ENCODE measurements at regions not wholly inside any gene's neighbourhood (a gene's known extent, or its start where the extent isn't known, plus 50 kb on each side); places are given as distances from the start of the nearest gene placed in this dataset.
A peak's percentile ranks its signal among the peaks of the same experiment; 100 is the strongest.
"Not testable (repeated sequence)": the region's sequence is repeated elsewhere in the genome, so short reads cannot be mapped to it uniquely, and the experiment has no call there.

DNA sequence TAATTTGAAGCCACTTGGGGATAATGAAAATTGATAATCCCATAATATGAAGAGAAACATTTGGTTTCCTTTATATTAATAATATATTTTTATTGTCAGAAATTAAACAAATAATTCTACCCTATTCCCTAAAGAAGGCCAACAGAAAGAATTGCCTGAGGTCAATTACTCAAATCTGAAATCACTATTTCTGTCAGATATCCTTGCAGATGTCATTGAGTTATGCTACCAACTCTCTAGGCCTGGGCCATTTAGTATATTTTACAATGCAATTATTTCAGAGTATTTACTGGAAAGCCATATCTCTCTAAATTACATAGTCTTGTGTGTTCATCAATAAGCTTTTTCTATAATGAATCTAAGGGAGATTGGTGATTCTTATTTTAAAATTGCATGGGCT lies 498.1 kb downstream of the KIF20B start:
- ATAC-seq: no peak
- intact Hi-C loops (cut with DNase I): no loop called here
- no peak for DNase-seq (ENCODE audit: missing footprints)

DNA sequence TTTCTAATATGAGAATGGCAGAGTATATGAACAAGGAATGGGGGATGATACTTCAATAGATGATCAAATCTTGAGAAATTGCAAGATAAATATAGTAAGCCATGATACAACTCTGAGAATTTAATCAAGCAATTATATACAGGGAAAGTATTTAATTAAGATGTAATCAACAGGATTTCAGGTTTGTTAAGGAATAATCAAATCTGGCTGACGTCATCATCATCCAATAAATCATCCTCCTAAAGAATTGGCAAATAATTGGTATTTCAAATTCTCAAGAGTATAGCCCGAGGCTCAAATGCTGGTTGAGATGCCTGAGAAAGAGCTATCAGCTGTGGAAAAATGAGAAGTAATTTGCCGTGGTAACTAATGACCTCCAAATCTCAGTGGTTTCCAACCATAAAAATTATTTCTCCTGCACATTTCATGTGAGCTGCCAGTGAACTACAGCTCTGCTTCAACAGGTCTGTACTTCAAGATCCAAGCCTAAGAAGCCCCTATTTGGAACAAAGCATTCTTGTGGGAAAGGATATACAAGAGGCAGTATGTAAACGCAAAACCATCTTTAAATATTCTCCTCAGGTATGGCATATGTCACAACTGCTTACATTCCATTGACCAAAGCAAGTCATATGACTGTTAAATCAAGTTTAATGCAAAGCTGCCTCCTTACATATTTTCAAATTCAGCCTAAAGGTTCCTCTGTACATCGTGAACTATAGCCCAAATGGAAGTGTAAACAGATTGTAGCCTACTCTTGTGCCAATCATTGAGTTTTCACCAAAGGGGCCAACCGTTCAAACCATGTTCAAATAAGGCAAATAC lies 503.0 kb downstream of the KIF20B start:
- intact Hi-C loops (cut with DNase I): no loop called here
- no peak for ATAC-seq
- DNase-seq (ENCODE audit: missing footprints): no peak

DNA sequence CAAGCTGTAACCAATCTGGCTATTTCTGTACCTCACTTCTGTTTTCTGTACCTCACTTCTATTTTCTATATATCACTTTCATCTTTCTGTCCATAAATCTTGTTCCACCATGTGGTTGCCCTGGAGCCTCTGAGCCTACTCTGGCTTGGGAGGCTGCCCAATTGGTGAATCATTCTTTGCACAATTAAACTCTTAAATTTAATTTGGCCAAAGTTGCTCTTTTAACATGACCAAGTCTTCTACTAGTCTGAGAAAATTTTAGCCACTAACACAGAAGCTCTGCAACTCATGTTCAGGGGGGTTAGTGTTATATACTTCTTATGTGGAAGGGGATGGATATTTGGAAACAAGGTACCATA lies 503.5 kb downstream of the KIF20B start:
- intact Hi-C loops (cut with DNase I): no loop called here
- ATAC-seq (no peak), DNase-seq (ENCODE audit: missing footprints) (no peak)

DNA sequence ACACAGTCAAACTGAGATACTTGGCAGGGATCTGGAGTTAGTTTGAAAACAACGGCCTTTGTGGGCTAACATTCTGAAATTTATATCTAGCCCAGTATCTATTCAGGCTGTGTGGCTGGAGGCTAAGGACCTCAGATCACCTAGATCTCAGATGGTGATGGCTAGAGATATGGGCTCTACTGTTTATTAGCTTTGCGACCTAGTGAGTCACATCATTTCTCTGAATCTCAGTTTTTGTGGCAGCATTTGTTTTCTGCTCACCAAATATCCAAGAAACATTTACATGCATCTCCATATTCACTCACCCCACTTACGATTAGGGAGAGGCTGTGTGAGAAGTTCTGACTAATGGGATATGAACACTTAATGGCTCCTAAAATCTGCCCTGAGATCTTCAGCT lies 503.9 kb downstream of the KIF20B start:
- DNase-seq (ENCODE audit: missing footprints): no peak
- ATAC-seq: no peak
- intact Hi-C loops (cut with DNase I): no loop called here

DNA sequence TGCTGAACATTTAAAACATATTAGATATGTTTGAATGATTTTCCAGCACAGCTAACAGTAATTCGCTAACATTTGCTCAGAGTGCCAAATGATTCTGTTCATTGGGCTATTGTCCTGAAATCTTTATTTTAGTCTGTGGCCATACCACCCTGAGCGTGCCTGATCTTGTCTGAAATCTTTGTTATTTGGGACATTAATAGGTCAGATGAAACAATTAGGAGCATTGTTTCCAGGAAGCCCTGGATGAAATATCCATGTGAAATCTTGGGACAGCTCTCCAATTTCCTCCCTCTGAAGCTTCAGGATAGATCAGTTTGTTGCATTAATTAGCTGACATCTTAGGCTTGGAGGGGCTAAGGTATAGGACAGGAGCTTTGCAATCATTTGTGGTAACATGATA lies 512.0 kb downstream of the KIF20B start:
- ATAC-seq (no peak), DNase-seq (ENCODE audit: missing footprints) (no peak)
- intact Hi-C loops (cut with DNase I): no loop called here

DNA sequence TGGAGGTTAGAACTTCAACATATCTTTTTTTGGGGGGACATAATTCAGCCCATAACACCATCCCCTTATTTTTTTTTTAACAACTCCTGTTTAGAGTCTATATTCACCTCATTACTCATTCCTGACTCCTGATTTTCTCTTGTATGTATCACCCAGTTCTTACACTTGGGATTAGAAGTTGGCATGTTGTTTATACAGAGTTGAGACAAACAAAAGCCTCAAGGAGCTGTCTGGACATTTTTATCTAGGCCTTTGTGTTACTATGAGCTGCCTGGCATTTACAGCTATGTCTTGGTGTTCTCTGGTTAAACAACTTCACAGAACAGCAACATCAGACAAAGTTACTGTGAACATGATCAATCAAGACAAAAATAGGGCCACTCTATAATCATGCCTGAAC lies 517.5 kb downstream of the KIF20B start:
- no peak for DNase-seq (ENCODE audit: missing footprints)
- ATAC-seq: no peak
- intact Hi-C loops (cut with DNase I): no loop called here

DNA sequence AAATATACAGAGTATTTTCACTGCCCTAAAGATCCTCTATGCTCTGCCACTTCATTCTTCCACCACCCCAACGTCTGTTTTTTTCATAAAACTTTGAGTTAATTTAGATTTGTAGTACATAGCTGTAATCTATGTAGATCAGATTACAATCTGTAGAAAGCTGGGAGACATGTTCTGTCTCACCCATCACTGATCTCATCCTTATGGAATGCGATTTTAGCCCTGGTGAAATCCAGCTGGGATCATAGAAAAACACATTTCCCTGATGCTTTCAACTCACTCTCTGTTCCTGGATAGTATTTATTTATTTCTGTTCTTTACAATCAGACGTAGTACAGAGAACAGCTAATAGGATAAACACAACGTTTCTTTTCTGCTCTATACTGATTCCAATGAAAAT lies 521.0 kb downstream of the KIF20B start:
- no peak for ATAC-seq
- intact Hi-C loops (cut with DNase I): no loop called here
- no peak for DNase-seq (ENCODE audit: missing footprints)

DNA sequence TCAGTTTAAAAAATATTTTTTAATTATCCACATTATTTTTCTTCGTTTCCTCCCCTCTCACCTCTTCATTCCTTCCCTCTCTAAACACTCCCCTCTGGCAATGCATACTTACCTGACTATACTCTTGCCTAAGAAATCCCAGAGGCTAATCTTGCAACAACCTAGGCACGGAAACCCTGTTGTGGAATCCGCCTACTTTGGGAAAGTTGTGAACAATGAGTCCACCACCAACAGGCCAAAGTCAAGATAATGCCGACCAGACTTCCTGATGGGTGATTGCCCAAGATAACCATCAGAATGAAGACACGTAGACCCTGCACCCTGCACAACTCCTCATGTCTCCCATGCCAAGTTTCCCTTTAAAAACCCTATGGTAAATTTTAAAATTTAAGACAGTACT lies 521.5 kb downstream of the KIF20B start:
- DNase-seq (ENCODE audit: missing footprints): no peak
- intact Hi-C loops (cut with DNase I): no loop called here
- ATAC-seq: no peak

DNA sequence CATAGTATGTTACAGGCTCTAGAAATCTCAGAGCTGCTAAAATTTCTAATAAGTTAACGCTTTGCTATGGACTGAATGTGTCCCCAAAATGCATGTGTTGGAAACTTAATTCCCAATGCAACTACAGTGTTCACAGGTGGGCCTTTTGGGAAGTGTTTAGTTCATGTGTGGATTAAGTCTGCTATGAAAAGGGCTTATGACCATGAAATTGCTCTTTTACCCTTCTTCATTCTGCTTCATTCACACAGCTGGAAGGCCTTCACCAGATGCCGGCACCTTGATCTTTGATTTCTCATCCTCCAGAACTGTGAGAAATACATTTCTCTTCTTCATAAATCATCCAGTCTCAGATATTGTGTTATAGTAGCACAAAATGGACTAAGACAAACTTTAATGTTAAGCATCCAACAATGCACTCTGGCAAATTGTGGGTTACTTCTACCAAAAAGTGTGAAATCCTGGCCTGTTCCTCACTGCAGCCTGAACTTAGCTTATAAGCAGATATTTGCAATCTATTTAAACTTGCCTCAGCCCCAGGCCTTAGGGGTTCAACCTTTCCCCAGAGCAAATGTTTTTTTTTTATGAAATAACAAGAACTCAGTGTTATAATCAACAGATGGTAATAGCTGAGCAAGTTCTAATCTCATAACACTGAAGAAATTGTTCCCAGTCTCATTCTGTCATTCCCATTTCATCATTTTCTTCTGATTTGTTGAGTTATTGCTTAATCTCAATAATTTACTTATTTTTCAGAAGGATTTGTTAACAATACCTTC lies 523.6 kb downstream of the KIF20B start:
- ATAC-seq (peak; percentile 94), DNase-seq (ENCODE audit: missing footprints) (no peak)
- intact Hi-C loops (cut with DNase I): no loop called here

DNA sequence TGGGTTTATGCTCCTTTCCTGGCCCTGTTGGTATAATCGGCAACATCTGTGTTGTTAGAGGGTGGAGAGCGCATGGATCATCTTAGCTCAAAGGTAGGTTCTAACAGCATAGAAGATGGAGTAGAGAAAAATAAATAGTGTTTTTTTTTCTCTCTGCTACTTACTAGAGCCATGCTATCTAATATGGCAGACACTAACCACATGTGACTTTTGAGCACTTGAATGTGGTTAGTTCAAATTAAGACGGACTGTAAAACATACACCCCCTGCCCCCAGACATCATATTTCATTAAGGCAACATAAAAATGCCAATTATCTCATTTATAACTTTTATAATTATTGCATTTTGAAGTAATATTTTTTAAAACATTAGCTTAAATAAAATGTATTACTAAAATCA lies 525.1 kb downstream of the KIF20B start:
- no peak for DNase-seq (ENCODE audit: missing footprints)
- intact Hi-C loops (cut with DNase I): no loop called here
- ATAC-seq: no peak

DNA sequence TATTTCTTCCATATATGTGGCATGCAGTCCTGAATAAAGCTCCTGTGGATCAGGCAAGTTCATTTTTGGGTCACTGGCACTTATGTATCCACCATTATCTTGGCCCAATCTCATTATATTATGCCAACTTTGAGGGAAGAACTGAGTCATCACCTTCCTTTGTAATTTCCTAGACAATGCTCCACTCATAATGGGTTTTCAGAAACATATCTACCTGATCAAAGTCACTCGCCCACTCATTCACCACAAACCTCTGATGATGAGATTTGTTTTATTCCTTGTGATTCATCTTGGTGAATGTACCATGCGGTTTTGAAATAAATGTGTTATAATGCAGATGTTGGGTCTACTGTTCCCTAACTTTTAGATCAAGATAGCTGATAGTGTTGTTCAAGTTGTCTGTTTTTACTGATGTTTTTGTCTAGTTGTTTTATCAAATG lies 525.8 kb downstream of the KIF20B start:
- intact Hi-C loops (cut with DNase I): no loop called here
- ATAC-seq: no peak
- DNase-seq (ENCODE audit: missing footprints): no peak

DNA sequence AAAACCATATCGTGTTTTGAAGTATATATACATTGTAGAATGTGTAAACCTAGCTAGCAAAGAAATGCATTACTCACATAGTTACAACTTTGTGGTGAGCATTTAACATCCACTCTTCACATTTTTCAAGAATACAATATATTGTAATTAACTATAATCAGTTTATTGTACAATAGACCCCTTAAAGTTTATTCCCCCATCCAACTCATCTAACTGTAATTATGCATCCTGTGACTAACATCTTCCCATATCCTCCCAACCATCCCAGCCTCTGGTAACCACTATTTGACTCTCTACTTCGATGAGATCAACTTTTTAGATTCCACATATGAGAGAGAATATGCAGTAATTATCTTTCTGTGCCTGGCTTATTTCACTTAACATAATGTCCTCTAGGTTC lies 526.4 kb downstream of the KIF20B start:
- DNase-seq (ENCODE audit: missing footprints): no peak
- intact Hi-C loops (cut with DNase I): no loop called here
- ATAC-seq: no peak

DNA sequence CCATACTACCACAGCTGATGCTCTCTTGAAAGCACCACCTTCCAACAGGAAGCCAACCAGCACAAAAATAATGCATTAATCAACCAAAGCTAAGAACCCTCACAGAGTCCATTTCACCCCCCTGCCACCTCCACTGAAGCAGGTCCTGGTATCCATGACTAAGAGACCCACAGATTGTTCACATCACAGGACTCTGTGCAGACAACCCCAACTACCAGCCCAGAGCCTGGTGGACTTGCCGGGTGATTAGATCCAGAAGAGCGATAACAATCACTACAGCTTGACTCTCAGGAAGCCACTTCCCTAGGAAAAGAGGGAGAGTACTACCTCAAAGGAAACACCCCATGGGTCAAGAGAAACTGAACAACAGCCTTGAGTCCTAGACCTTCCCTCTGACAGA lies 528.1 kb downstream of the KIF20B start:
- DNase-seq (ENCODE audit: missing footprints) (no peak), ATAC-seq (no peak)
- intact Hi-C loops (cut with DNase I): no loop called here

DNA sequence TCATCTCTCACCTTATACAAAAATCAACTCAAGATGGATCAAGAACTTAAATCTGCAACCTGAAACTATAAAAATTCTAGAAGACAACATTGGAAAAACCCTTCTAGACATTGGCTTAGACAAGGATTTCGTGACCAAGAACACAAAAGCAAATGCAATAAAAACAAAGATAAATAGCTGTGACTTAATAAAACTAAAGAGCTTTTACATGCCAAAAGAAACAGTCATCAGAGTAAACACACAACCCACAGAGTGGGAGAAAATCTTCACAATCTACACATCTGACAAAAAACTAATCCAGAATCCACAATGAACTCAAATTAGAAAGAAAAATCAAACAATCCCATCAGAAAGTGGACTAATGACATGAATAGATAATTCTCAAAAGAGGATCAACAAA lies 532.4 kb downstream of the KIF20B start:
- DNase-seq (ENCODE audit: missing footprints); intact Hi-C loops (cut with DNase I); ATAC-seq: not testable (repeated sequence)

DNA sequence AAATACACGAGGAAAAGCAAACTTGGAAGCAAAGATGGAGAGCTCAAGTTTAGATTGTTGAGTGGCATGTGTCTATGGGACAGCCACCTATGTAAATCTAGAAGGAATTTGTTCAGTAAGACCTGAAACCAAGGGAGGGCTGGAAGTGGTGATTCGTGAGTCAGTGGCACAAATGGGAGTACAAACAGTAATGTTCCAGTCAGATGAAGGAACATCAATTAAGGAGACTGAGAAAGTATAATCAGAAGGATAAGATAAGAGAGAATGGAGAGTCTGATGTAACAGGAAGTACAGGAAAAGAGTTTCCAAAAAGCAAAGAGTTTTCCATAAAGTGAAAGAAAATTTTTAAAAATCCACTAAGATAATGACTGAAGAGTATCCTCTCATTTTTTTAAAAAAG lies 544.2 kb downstream of the KIF20B start:
- DNase-seq (ENCODE audit: missing footprints) (no peak), ATAC-seq (peak; percentile 57)
- intact Hi-C loops (cut with DNase I): no loop called here

DNA sequence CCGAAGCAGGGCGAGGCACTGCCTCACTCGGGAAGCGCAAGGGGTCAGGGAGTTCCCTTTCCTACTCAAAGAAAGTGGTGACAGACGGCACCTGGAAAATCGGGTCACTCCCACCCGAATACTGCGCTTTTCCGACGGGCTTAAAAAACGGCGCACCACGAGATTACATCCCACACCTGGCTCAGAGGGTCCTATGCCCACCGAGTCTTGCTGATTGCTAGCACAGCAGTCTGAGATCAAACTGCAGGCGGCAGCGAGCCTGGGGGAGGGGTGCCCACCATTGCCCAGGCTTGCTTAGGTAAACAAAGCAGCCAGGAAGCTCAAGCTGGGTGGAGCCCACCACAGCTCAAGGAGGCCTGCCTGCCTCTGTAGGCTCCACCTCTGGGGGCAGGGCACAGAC lies 549.4 kb downstream of the KIF20B start:
- ATAC-seq; intact Hi-C loops (cut with DNase I); DNase-seq (ENCODE audit: missing footprints): not testable (repeated sequence)

DNA sequence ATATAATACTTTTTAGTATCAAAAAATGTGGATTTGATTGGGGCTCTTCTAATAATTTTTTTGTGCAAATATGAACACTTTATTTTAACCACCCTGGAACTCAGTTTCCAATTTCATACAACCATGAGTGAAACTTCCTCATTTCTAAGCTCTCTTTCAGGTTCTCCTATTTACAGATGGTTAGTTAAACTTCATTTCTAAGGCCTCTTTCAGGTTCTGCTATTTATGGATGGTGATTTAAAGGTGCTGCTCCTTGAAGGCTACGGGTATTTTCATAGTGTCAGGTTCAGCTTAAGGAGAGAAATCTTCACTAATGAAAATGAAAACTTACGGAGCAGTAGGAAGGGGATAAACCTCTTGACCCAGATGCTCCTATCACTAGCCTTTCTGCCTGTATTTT lies 568.3 kb downstream of the KIF20B start:
- intact Hi-C loops (cut with DNase I): no loop called here
- no peak for ATAC-seq
- DNase-seq (ENCODE audit: missing footprints): no peak

DNA sequence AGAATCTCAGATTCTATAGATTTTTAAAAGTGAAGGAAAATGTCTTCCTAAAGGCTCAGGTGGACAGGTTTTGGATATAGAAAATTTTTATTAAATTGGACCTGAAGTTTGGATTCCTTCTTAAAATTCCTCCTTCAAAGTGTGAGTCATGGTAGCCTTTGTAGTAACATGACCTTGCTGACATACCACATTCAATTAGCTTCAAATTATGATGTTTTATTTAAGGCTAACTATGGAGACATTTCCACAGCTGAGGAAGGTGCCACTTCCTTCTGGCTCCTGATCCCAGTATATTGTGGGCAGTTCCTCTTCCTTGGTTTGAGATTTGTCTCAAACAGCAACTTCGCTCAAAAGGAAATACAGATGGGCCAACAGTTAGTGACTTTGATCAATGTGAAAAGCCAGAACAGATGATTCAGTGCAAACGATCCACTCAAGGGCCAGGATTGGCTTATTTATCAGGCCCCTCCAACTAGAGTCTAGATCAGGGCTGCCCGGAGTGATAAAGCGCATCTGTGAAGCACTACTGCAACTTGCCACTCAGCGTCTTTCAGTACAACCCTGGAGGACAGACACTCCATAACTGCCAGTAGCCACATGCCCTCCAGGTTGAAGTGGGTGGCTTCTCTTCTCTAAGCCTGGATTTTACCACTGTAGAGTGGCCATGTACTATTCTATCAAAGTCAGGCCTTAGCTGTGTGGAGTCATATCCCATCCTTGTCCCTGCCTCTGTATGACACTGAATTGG lies 573.5 kb downstream of the KIF20B start:
- DNase-seq (ENCODE audit: missing footprints) (no peak), ATAC-seq (no peak)
- intact Hi-C loops (cut with DNase I): no loop called here

DNA sequence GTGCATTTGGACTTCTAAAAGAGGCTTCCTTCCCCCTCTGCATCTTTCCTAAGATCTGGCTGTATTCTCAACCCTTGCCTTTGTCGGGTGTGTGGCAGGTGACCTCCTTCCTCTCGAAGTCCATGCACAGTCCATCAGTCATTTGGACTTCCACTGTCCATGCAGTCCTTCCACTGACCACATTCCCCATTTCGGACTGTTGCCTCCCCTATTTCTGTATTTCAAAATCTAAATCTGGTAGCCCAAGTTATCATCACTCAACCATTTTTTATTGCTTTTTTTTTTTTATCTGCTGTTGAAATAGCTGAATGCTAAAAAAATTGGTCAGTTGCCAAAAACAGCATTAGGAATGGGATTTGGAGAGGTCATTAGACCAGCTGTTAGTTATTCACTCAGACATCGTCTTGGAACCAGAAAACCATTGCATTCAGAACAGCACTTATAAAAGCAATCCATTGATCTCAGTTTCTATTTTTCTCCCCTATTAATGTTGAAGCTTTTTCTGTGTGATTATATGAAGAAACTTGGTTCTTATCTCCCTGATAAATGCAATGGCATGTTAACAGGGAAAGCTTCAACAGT lies 575.6 kb downstream of the KIF20B start:
- ATAC-seq (peak; percentile 75), DNase-seq (ENCODE audit: missing footprints) (no peak)
- intact Hi-C loops (cut with DNase I): no loop called here
